ENCODE measurements at regions not wholly inside any gene's neighbourhood (a gene's known extent, or its start where the extent isn't known, plus 50 kb on each side); places are given as distances from the start of the nearest gene placed in this dataset.

- no peak for DNase-seq (ENCODE audit: low read depth)
- H3K4me3 ChIP-seq (ENCODE audit: low read length) = no peak overlapping the region
- no peak for TF ChIP-seq CTCF (conservative IDR thresholded peaks at IDR 0.05; ENCODE audit: low read length)
Observed at GRCh38 chr1:232510367-232511110, 119.4 kb downstream of the SIPA1L2 start.

- DNase-seq (ENCODE audit: low read depth) = peak; percentile 8
- TF ChIP-seq CTCF (conservative IDR thresholded peaks at IDR 0.05; ENCODE audit: low read length) = no peak
Observed at GRCh38 chr1:232509570-232509969, 120.4 kb downstream of the SIPA1L2 start.

GRCh38 chr1:232508130-232508701 lies 121.7 kb downstream of the SIPA1L2 start:
- no peak overlapping the region for H3K4me3 ChIP-seq (ENCODE audit: low read length)
- no peak for DNase-seq (ENCODE audit: low read depth)
- TF ChIP-seq CTCF (conservative IDR thresholded peaks at IDR 0.05; ENCODE audit: low read length) = no peak

More at GRCh38 chr1:232509570-232509969, 120.4 kb downstream of the SIPA1L2 start:
- no peak overlapping the region for H3K4me3 ChIP-seq (ENCODE audit: low read length)

- DNase-seq (ENCODE audit: low read depth) = no peak
- TF ChIP-seq CTCF (conservative IDR thresholded peaks at IDR 0.05; ENCODE audit: low read length) = no peak
- no peak overlapping the region for H3K4me3 ChIP-seq (ENCODE audit: low read length)
Observed at GRCh38 chr1:232507571-232507970, 122.4 kb downstream of the SIPA1L2 start.

- no peak overlapping the region for H3K4me3 ChIP-seq (ENCODE audit: low read length)
- TF ChIP-seq CTCF (conservative IDR thresholded peaks at IDR 0.05; ENCODE audit: low read length) = no peak
- DNase-seq (ENCODE audit: low read depth) = no peak
Observed at GRCh38 chr1:232505884-232506283, 124.0 kb downstream of the SIPA1L2 start.

- no peak for TF ChIP-seq CTCF (conservative IDR thresholded peaks at IDR 0.05; ENCODE audit: low read length)
- no peak overlapping the region for H3K4me3 ChIP-seq (ENCODE audit: low read length)
- DNase-seq (ENCODE audit: low read depth) = no peak
Observed at GRCh38 chr1:232504651-232505050, 125.3 kb downstream of the SIPA1L2 start.

- TF ChIP-seq CTCF (conservative IDR thresholded peaks at IDR 0.05; ENCODE audit: low read length) = no peak
- no peak overlapping the region for H3K4me3 ChIP-seq (ENCODE audit: low read length)
- DNase-seq (ENCODE audit: low read depth) = no peak
Observed at GRCh38 chr1:232503497-232503896, 126.4 kb downstream of the SIPA1L2 start.
